PC-9 (cell line): ENCODE measurements at regions not wholly inside any gene's neighbourhood (a gene's known extent, or its start where the extent isn't known, plus 50 kb on each side); places are given as distances from the start of the nearest gene placed in this dataset.

Experiments used
- CTCF ChIP-seq: fragments of 200-600 bp; sonication (generic); conservative IDR thresholded peaks from 2 replicates; pipeline ENCODE4 v1.6.1; 2017; ENCODE audit warnings: mixed run types, antibody characterized with exemption, mild to moderate bottlenecking, moderate library complexity
- EZH2 ChIP-seq: fragments of 200-600 bp; sonication (generic); IDR thresholded peaks from 2 replicates; pipeline ENCODE4 v1.8.0; 2017; ENCODE audit warnings: antibody characterized with exemption, low read depth

- TF ChIP-seq CTCF (no peak), EZH2 (no peak)
Observed at GRCh38 chr18:62644773-62645172, 70.6 kb upstream of the PHLPP1 start.
